ENCODE measurements at regions not wholly inside any gene's neighbourhood (a gene's known extent, or its start where the extent isn't known, plus 50 kb on each side); places are given as distances from the start of the nearest gene placed in this dataset.
A peak's percentile ranks its signal among the peaks of the same experiment; 100 is the strongest.

GRCh38 chr3:43953814-43954692, 263.3 kb downstream of the ABHD5 start:
- Histone ChIP-seq H3K9ac (no peak overlapping the region), H3F3A (replicated peaks; ENCODE audit: insufficient read depth) (peaks cover 8% of the 10 kb centered on the region), H3K9me3 (no peaks in the 10 kb centered on the region), H3K4me2 (peak overlapping the region; percentile 70), H3K27ac (ENCODE audit: low read depth in 2 of 2, low read length in 1 of 2) (no peak overlapping the region; a peak in 1 of 4 replicates), H3K36me3 (replicated peaks in 1 of 2; ENCODE audit: control insufficient read depth in 1 of 2, insufficient read depth in 2 of 2, low read length in 1 of 2) (no peaks in the 10 kb centered on the region), H3K4me3 (ENCODE audit: low read depth in 2 of 2, low read length in 1 of 2) (peak overlapping the region in 1 of 2 experiments; percentile 27; a peak in 1 of 4 replicates), H2AFZ (ENCODE audit: low read depth) (peak overlapping the region; percentile 75; the same call in 1 of the 2 replicates), H3K27me3 (ENCODE audit: insufficient read depth) (no peaks in the 10 kb centered on the region; the same call in 1 of the 2 replicates), H3K79me2 (ENCODE audit: insufficient read depth) (no peaks in the 10 kb centered on the region), H3K4me1 (ENCODE audit: control insufficient read depth in 1 of 2, insufficient read depth in 2 of 2, low read depth in 1 of 2, low read length in 1 of 2) (peaks cover 0 to 33% of the 10 kb centered on the region in 2 experiments; a peak in 2 of 4 replicates), H4K20me1 (ENCODE audit: insufficient read depth) (no peaks in the 10 kb centered on the region), H3K9me2 (no peaks in the 10 kb centered on the region)
- TF ChIP-seq NRF1 (IDR thresholded peaks at IDR 0.05; ENCODE audit: low read depth, low read length) (no peak), JUND (IDR thresholded peaks at IDR 0.05) (peak; percentile 26; the same call in 1 of the 2 replicates), USF1 (IDR thresholded peaks at IDR 0.05; ENCODE audit: borderline replicate concordance, low read depth) (peak; percentile 63), RXRA (IDR thresholded peaks at IDR 0.05; ENCODE audit: borderline replicate concordance, low read depth) (no peak), TCF12 (IDR thresholded peaks at IDR 0.05) (peak; percentile 37; the same call in 1 of the 2 replicates), MEF2A (IDR thresholded peaks at IDR 0.05; ENCODE audit: borderline replicate concordance, low read depth) (no peak), CHD2 (IDR thresholded peaks at IDR 0.05; ENCODE audit: low read length, partially characterized antibody) (no peak), IRF3 (IDR thresholded peaks at IDR 0.05; ENCODE audit: low read depth, low read length) (no peak), FOSL2 (IDR thresholded peaks at IDR 0.05; ENCODE audit: borderline replicate concordance, low read depth) (peak; percentile 50), PBX3 (IDR thresholded peaks at IDR 0.05) (peak; percentile 57)
- DNase-seq = no peak
- WGBS (ENCODE audit: low lambda C conversion rate) = 34% methylated on average over 7 of the region's 7 CpGs
- POLR2A ChIA-PET = no interaction called here
- CTCF ChIA-PET = no interaction called here

GRCh38 chr3:43956945-43957344, 266.2 kb downstream of the ABHD5 start:
- H3K27me3 ChIP-seq (ENCODE audit: insufficient read depth) = no peaks in the 10 kb centered on the region
- POLR2A ChIA-PET = no interaction called here
- H3K9me3 ChIP-seq = no peaks in the 10 kb centered on the region
- H3K27ac ChIP-seq (ENCODE audit: low read depth in 2 of 2, low read length in 1 of 2) = no peak overlapping the region
- peaks cover 8% of the 10 kb centered on the region for H3F3A ChIP-seq (replicated peaks; ENCODE audit: insufficient read depth)
- H3K4me2 ChIP-seq = no peak overlapping the region
- DNase-seq = no peak
- peaks cover 0 to 48% of the 10 kb centered on the region in 2 experiments; a peak in 2 of 4 replicates for H3K4me1 ChIP-seq (ENCODE audit: control insufficient read depth in 1 of 2, insufficient read depth in 2 of 2, low read depth in 1 of 2, low read length in 1 of 2)
- WGBS (ENCODE audit: low lambda C conversion rate) = 67% methylated on average over 3 of the region's 5 CpGs
- H3K4me3 ChIP-seq (ENCODE audit: low read depth in 2 of 2, low read length in 1 of 2) = no peak overlapping the region
- H2AFZ ChIP-seq (ENCODE audit: low read depth) = no peak overlapping the region
- H3K36me3 ChIP-seq (replicated peaks in 1 of 2; ENCODE audit: control insufficient read depth in 1 of 2, insufficient read depth in 2 of 2, low read length in 1 of 2) = no peaks in the 10 kb centered on the region
- H3K9me2 ChIP-seq = no peaks in the 10 kb centered on the region
- CTCF ChIA-PET = no interaction called here
- no peaks in the 10 kb centered on the region for H4K20me1 ChIP-seq (ENCODE audit: insufficient read depth)
- H3K9ac ChIP-seq = no peak overlapping the region
- H3K79me2 ChIP-seq (ENCODE audit: insufficient read depth) = no peaks in the 10 kb centered on the region
- TF ChIP-seq SIN3A (IDR thresholded peaks at IDR 0.05; ENCODE audit: borderline replicate concordance, low read depth, low read length) (no peak), FOXJ3 (CRISPR knock-in tag; IDR thresholded peaks at IDR 0.05) (no peak), ELF1 (IDR thresholded peaks at IDR 0.05) (no peak), RCOR1 (IDR thresholded peaks at IDR 0.05; ENCODE audit: low read length) (no peak), FOSL2 (IDR thresholded peaks at IDR 0.05; ENCODE audit: borderline replicate concordance, low read depth) (no peak), USF2 (IDR thresholded peaks at IDR 0.05; ENCODE audit: borderline replicate concordance, low read depth, low read length) (no peak), FOXM1 (IDR thresholded peaks at IDR 0.05; ENCODE audit: low read depth) (no peak), MXI1 (IDR thresholded peaks at IDR 0.05; ENCODE audit: low read depth, low read length) (no peak), MAX (IDR thresholded peaks at IDR 0.05; ENCODE audit: low read depth) (no peak), IRF3 (IDR thresholded peaks at IDR 0.05; ENCODE audit: low read depth, low read length) (no peak), GABPA (IDR thresholded peaks at IDR 0.05; ENCODE audit: low read depth) (no peak), NRF1 (IDR thresholded peaks at IDR 0.05; ENCODE audit: low read depth, low read length) (no peak)
